ENCODE measurements at regions not wholly inside any gene's neighbourhood (a gene's known extent, or its start where the extent isn't known, plus 50 kb on each side); places are given as distances from the start of the nearest gene placed in this dataset.

DNA sequence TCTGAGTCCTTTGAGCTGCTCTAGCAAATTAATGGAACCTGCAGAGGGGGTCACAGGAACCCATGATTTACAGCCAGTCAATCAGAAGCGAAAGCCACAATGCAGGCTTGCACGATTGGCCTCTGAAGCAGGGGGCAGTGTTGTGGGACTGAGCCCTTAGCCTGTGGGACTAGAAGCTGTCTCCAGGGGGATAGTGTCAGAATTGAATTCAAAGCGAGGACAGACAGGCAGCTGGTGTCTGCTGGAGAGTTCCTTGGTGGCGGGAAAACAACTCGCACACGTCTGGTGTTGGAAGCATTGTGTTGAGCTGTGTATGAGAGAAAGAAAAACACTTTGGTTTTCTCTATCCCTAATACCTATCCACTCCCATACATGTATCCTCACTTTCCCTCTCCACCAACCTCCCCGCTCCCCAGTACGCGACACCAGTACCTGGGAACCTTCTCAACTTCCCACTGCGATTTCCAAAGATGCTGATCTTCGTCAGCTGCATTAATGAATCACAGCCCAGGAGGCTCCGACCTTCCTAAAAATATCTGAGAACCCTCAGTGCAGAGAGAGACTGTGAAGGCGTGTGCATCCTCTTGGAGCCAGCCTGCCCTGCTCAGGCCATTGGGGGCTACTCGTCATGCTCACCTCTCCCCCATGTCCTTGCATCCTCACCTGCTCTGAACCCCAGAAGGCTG lies 88.2 kb downstream of the HS1BP3 start:
- TF ChIP-seq, protein P1, sequence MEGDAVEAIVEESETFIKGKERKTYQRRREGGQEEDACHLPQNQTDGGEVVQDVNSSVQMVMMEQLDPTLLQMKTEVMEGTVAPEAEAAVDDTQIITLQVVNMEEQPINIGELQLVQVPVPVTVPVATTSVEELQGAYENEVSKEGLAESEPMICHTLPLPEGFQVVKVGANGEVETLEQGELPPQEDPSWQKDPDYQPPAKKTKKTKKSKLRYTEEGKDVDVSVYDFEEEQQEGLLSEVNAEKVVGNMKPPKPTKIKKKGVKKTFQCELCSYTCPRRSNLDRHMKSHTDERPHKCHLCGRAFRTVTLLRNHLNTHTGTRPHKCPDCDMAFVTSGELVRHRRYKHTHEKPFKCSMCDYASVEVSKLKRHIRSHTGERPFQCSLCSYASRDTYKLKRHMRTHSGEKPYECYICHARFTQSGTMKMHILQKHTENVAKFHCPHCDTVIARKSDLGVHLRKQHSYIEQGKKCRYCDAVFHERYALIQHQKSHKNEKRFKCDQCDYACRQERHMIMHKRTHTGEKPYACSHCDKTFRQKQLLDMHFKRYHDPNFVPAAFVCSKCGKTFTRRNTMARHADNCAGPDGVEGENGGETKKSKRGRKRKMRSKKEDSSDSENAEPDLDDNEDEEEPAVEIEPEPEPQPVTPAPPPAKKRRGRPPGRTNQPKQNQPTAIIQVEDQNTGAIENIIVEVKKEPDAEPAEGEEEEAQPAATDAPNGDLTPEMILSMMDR (IDR thresholded peaks at IDR 0.05), result no peak
- TF ChIP-seq GATA3 (IDR thresholded peaks at IDR 0.05; ENCODE audit: borderline replicate concordance), result no peak
- TF ChIP-seq POLR2A (IDR thresholded peaks at IDR 0.05; ENCODE audit: low read length), result no peak
- no peak for TF ChIP-seq NFE2L2 (conservative IDR thresholded peaks at IDR 0.05; ENCODE audit: low read length)
- TF ChIP-seq, protein P2, sequence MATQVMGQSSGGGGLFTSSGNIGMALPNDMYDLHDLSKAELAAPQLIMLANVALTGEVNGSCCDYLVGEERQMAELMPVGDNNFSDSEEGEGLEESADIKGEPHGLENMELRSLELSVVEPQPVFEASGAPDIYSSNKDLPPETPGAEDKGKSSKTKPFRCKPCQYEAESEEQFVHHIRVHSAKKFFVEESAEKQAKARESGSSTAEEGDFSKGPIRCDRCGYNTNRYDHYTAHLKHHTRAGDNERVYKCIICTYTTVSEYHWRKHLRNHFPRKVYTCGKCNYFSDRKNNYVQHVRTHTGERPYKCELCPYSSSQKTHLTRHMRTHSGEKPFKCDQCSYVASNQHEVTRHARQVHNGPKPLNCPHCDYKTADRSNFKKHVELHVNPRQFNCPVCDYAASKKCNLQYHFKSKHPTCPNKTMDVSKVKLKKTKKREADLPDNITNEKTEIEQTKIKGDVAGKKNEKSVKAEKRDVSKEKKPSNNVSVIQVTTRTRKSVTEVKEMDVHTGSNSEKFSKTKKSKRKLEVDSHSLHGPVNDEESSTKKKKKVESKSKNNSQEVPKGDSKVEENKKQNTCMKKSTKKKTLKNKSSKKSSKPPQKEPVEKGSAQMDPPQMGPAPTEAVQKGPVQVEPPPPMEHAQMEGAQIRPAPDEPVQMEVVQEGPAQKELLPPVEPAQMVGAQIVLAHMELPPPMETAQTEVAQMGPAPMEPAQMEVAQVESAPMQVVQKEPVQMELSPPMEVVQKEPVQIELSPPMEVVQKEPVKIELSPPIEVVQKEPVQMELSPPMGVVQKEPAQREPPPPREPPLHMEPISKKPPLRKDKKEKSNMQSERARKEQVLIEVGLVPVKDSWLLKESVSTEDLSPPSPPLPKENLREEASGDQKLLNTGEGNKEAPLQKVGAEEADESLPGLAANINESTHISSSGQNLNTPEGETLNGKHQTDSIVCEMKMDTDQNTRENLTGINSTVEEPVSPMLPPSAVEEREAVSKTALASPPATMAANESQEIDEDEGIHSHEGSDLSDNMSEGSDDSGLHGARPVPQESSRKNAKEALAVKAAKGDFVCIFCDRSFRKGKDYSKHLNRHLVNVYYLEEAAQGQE (IDR thresholded peaks at IDR 0.05), result no peak
- no peak for TF ChIP-seq BHLHE40 (IDR thresholded peaks at IDR 0.05; ENCODE audit: low read depth, low read length)
- TF ChIP-seq ESRRA (IDR thresholded peaks at IDR 0.05; ENCODE audit: borderline replicate concordance, low read length), result no peak

Data from A549 (cell line).